ENCODE measurements at regions not wholly inside any gene's neighbourhood (a gene's known extent, or its start where the extent isn't known, plus 50 kb on each side); places are given as distances from the start of the nearest gene placed in this dataset.

GRCh38 chrX:96379951-96380350 is 304.7 kb upstream of the DIAPH2 start:
- intact Hi-C loops (cut with DNase I; ENCODE audit: low total_unique reads) = no loop called here
- DNase-seq (ENCODE audit: low spot score in 2 of 2) = no peak
- TF ChIP-seq POLR2A (IDR thresholded peaks at IDR 0.05) = no peak
- TF ChIP-seq, protein P1, sequence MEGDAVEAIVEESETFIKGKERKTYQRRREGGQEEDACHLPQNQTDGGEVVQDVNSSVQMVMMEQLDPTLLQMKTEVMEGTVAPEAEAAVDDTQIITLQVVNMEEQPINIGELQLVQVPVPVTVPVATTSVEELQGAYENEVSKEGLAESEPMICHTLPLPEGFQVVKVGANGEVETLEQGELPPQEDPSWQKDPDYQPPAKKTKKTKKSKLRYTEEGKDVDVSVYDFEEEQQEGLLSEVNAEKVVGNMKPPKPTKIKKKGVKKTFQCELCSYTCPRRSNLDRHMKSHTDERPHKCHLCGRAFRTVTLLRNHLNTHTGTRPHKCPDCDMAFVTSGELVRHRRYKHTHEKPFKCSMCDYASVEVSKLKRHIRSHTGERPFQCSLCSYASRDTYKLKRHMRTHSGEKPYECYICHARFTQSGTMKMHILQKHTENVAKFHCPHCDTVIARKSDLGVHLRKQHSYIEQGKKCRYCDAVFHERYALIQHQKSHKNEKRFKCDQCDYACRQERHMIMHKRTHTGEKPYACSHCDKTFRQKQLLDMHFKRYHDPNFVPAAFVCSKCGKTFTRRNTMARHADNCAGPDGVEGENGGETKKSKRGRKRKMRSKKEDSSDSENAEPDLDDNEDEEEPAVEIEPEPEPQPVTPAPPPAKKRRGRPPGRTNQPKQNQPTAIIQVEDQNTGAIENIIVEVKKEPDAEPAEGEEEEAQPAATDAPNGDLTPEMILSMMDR (IDR thresholded peaks at IDR 0.05) = no peak
- H3K4me3 ChIP-seq (ENCODE audit: low read depth, poor library complexity, severe bottlenecking) = no peak overlapping the region
- 16 to 18% methylated on average over 1 of the region's 1 CpG for whole genome bisulfite sequencing, 2 donors

- H3K4me3 ChIP-seq (ENCODE audit: low read depth, poor library complexity, severe bottlenecking) = no peak overlapping the region
- no peak for DNase-seq (ENCODE audit: low spot score in 2 of 2)
- intact Hi-C loops (cut with DNase I; ENCODE audit: low total_unique reads) = no loop called here
- no peak for TF ChIP-seq POLR2A (IDR thresholded peaks at IDR 0.05)
- TF ChIP-seq, protein P1 (IDR thresholded peaks at IDR 0.05) = no peak
Observed at GRCh38 chrX:96382018-96382417, 302.6 kb upstream of the DIAPH2 start.

GRCh38 chrX:96383428-96383827 is 301.2 kb upstream of the DIAPH2 start:
- 59 to 90% methylated on average over 2 of the region's 2 CpGs for WGBS, 2 donors
- intact Hi-C loops (cut with DNase I; ENCODE audit: low total_unique reads) = no loop called here

DNA sequence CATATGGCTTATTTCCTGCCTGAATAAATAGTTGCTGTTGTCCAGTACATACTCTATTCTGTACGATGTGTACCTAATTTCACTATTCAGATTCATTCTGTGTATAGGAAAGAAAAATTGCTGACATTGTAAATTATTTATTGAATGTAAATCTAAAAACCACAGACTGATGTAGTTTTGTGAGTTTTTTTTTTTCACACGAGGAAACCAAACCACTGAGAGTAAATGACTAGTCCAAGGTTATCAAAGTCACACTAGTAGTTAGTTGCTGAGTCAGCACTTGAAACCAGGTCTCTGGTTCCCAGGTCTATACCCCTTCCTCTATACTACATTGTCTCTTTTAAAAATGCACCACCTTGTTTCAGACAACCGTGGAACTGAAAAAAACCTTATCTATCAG is 298.3 kb upstream of the DIAPH2 start:
- WGBS, 2 donors = 64 to 83% methylated on average over 3 of the region's 3 CpGs
- intact Hi-C loops (cut with DNase I; ENCODE audit: low total_unique reads) = no loop called here
- TF ChIP-seq POLR2A (IDR thresholded peaks at IDR 0.05) = no peak
- TF ChIP-seq, protein P1 (IDR thresholded peaks at IDR 0.05) = no peak
- no peak for DNase-seq (ENCODE audit: low spot score in 2 of 2)
- H3K4me3 ChIP-seq (ENCODE audit: low read depth, poor library complexity, severe bottlenecking) = no peak overlapping the region

More at GRCh38 chrX:96383428-96383827, 301.2 kb upstream of the DIAPH2 start:
- DNase-seq (ENCODE audit: low spot score in 2 of 2) = no peak
- TF ChIP-seq, protein P1 (IDR thresholded peaks at IDR 0.05) = no peak
- no peak for TF ChIP-seq POLR2A (IDR thresholded peaks at IDR 0.05)
- H3K4me3 ChIP-seq (ENCODE audit: low read depth, poor library complexity, severe bottlenecking) = no peak overlapping the region

- TF ChIP-seq POLR2A (IDR thresholded peaks at IDR 0.05) = no peak
- TF ChIP-seq, protein P1 (IDR thresholded peaks at IDR 0.05) = no peak
- no peak overlapping the region for H3K4me3 ChIP-seq (ENCODE audit: low read depth, poor library complexity, severe bottlenecking)
- DNase-seq (ENCODE audit: low spot score in 2 of 2) = no peak
- 90 to 93% methylated on average over 2 of the region's 2 CpGs for WGBS, 2 donors
- intact Hi-C loops (cut with DNase I; ENCODE audit: low total_unique reads) = no loop called here
Observed at GRCh38 chrX:96386981-96387380, 297.7 kb upstream of the DIAPH2 start.

DNA sequence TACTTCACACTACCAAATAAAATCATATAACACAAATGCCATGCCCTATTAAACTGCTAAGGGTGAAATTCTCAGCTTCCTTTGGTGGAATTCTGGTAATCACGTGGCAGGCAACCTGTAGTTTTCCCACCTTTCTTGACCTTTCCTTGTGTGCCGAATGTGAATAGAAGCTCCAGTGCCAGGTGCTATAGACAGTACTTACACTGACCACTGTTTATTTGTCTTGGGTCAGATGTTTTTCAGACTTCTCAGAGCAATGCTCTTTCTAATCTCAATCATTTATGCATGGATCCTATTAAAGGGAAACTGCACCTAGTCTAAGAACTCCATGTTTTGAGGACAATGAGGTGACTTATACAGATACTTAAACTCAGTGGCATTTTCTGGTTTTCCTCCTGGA is 296.8 kb upstream of the DIAPH2 start:
- TF ChIP-seq POLR2A (IDR thresholded peaks at IDR 0.05) = no peak

More for the DNA sequence above, 296.8 kb upstream of the DIAPH2 start:
- intact Hi-C loops (cut with DNase I; ENCODE audit: low total_unique reads) = no loop called here
- H3K4me3 ChIP-seq (ENCODE audit: low read depth, poor library complexity, severe bottlenecking) = no peak overlapping the region
- DNase-seq (ENCODE audit: low spot score in 2 of 2) = no peak
- 82 to 86% methylated on average over 2 of the region's 2 CpGs for WGBS, 2 donors
